ENCODE measurements at regions not wholly inside any gene's neighbourhood (a gene's known extent, or its start where the extent isn't known, plus 50 kb on each side); places are given as distances from the start of the nearest gene placed in this dataset.

- Histone ChIP-seq H3K4me1 (no peaks in the 10 kb centered on the region), H3K9me3 (ENCODE audit: low read depth) (no peaks in the 10 kb centered on the region), H3K4me3 (no peak overlapping the region), H3K4me2 (no peak overlapping the region), H4K20me1 (ENCODE audit: low read depth) (no peaks in the 10 kb centered on the region), H3F3A (ENCODE audit: low read depth) (peaks cover 10% of the 10 kb centered on the region), H3K27ac (no peak overlapping the region), H3K9ac (no peak overlapping the region), H2AFZ (replicated peaks) (no peak overlapping the region), H3K36me3 (no peaks in the 10 kb centered on the region), H3K79me2 (ENCODE audit: low read depth) (no peaks in the 10 kb centered on the region), H3K27me3 (no peaks in the 10 kb centered on the region)
- peaks cover 14% of the 10 kb centered on the region for H3K4me1 Mint-ChIP-seq
- TF ChIP-seq EZH2 (IDR thresholded peaks at IDR 0.05) = no peak
- no peak overlapping the region for H3K4me3 Mint-ChIP-seq
- H3K36me3 Mint-ChIP-seq = no peaks in the 10 kb centered on the region
- no peaks in the 10 kb centered on the region for H3K9me3 Mint-ChIP-seq
- DNase-seq (ENCODE audit: low spot score) = no peak
- peaks cover 4% of the 10 kb centered on the region for H3K27me3 Mint-ChIP-seq (ENCODE audit: insufficient read depth, low read depth)
- H3K27ac Mint-ChIP-seq = no peak overlapping the region
Observed at GRCh38 chr17:56697190-56697589, 103.7 kb downstream of the NOG start.

- Histone ChIP-seq H3K27ac (no peak overlapping the region), H3K4me3 (no peak overlapping the region), H2AFZ (replicated peaks) (peak overlapping the region; percentile 22), H3K79me2 (ENCODE audit: low read depth) (no peaks in the 10 kb centered on the region), H3K4me1 (no peaks in the 10 kb centered on the region), H3F3A (ENCODE audit: low read depth) (peaks cover 10% of the 10 kb centered on the region), H3K4me2 (peak overlapping the region; percentile 21), H3K36me3 (no peaks in the 10 kb centered on the region), H4K20me1 (ENCODE audit: low read depth) (no peaks in the 10 kb centered on the region), H3K27me3 (no peaks in the 10 kb centered on the region), H3K9me3 (ENCODE audit: low read depth) (no peaks in the 10 kb centered on the region), H3K9ac (no peak overlapping the region)
- Mint-ChIP-seq H3K4me1 (peaks cover 15% of the 10 kb centered on the region), H3K27ac (peak overlapping the region; percentile 83), H3K9me3 (no peaks in the 10 kb centered on the region), H3K4me3 (no peak overlapping the region), H3K36me3 (no peaks in the 10 kb centered on the region), H3K27me3 (ENCODE audit: insufficient read depth, low read depth) (peaks cover 8% of the 10 kb centered on the region)
- peak; percentile 88 for DNase-seq (ENCODE audit: low spot score)
- TF ChIP-seq CTCF (IDR thresholded peaks at IDR 0.05) = no peak
- no peak for TF ChIP-seq EZH2 (IDR thresholded peaks at IDR 0.05)
- TF ChIP-seq EZH2phosphoT487 (IDR thresholded peaks at IDR 0.05) = no peak
Observed at GRCh38 chr17:56699186-56699894, 105.8 kb downstream of the NOG start.

- Histone ChIP-seq H3K4me1 (no peaks in the 10 kb centered on the region), H3K27ac (no peak overlapping the region), H3K27me3 (no peaks in the 10 kb centered on the region), H3K9ac (no peak overlapping the region), H3K4me3 (no peak overlapping the region), H2AFZ (replicated peaks) (no peak overlapping the region), H3K4me2 (no peak overlapping the region), H3F3A (ENCODE audit: low read depth) (peaks cover 10% of the 10 kb centered on the region), H3K36me3 (no peaks in the 10 kb centered on the region), H4K20me1 (ENCODE audit: low read depth) (no peaks in the 10 kb centered on the region), H3K79me2 (ENCODE audit: low read depth) (no peaks in the 10 kb centered on the region), H3K9me3 (ENCODE audit: low read depth) (no peaks in the 10 kb centered on the region)
- Mint-ChIP-seq H3K36me3 (no peaks in the 10 kb centered on the region), H3K4me3 (no peak overlapping the region), H3K27ac (peak overlapping the region; percentile 74), H3K9me3 (no peaks in the 10 kb centered on the region), H3K4me1 (peaks cover 22% of the 10 kb centered on the region), H3K27me3 (ENCODE audit: insufficient read depth, low read depth) (peaks cover 8% of the 10 kb centered on the region)
- no peak for DNase-seq (ENCODE audit: low spot score)
- no peak for TF ChIP-seq EZH2 (IDR thresholded peaks at IDR 0.05)
- TF ChIP-seq EZH2phosphoT487 (IDR thresholded peaks at IDR 0.05) = no peak
- no peak for TF ChIP-seq CTCF (IDR thresholded peaks at IDR 0.05)
Observed at GRCh38 chr17:56700919-56701420, 107.5 kb downstream of the NOG start.
